Liver (tissue), 3 donors: ENCODE measurements at regions not wholly inside any gene's neighbourhood (a gene's known extent, or its start where the extent isn't known, plus 50 kb on each side); places are given as distances from the start of the nearest gene placed in this dataset.

ENCODE experiments used
- CTCF ChIP-seq: fragments of 150-350 bp; IDR thresholded peaks from 2 replicates; pipeline ENCODE4 v1.5.1; 2017; ENCODE audit warnings: improper control_type of control experiment, low read depth, low read length; ENCODE audit not compliant: missing input control
- SP1 ChIP-seq: IDR thresholded peaks from 2 replicates; pipeline ENCODE4 v1.6.1; 2018; ENCODE audit warnings: antibody characterized with exemption, mild to moderate bottlenecking
- YY1 ChIP-seq: IDR thresholded peaks from 2 replicates; pipeline ENCODE4 v1.6.1; 2016; ENCODE audit warnings: antibody characterized with exemption, mild to moderate bottlenecking
- ZBTB33 ChIP-seq: IDR thresholded peaks from 2 replicates; pipeline ENCODE4 v1.6.1; 2016; ENCODE audit warnings: antibody characterized with exemption
- donor health status: healthy.
- donor health status: healthy.

- TF ChIP-seq CTCF (no peak), YY1 (no peak), SP1 (no peak), ZBTB33 (no peak)
Observed at GRCh38 chr18:22734791-22735627, 198.1 kb upstream of the RBBP8 start.
